ENCODE measurements at regions not wholly inside any gene's neighbourhood (a gene's known extent, or its start where the extent isn't known, plus 50 kb on each side); places are given as distances from the start of the nearest gene placed in this dataset.

DNA sequence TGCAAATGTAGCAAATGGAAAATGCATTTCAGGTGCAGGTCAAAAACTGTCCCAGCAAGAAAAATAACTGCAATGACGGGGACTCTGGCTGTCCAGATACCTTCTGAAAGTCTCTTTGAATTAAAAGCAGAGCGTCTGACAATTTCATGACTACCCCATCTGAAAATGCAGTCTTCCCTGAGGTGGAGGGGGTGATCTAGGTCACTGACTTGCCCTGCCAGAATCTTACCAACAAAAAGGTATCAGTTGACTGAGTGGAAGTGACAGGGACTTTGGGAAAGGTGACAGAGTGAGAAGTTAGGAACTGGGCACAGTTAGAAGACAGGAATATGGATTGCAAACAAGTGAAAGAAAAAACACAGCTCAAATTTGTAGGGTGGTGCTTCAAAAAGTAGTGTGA, 402.2 kb downstream of the DHX35 start:
- WGBS, result 88% methylated on average over 2 of the region's 2 CpGs
- H3K36me3 ChIP-seq, result no peaks in the 10 kb centered on the region
- no peak for DNase-seq (ENCODE audit: low spot score in 2 of 2)
- no peaks in the 10 kb centered on the region for H3K4me1 ChIP-seq
- no peak overlapping the region for H3K4me3 ChIP-seq
- no peaks in the 10 kb centered on the region for H3K27me3 ChIP-seq
- no peaks in the 10 kb centered on the region for H3K9me3 ChIP-seq
- no peak overlapping the region for H3K27ac ChIP-seq
- TF ChIP-seq EP300 (IDR thresholded peaks at IDR 0.05) (no peak), POLR2AphosphoS5 (IDR thresholded peaks at IDR 0.05) (no peak), POLR2A (IDR thresholded peaks at IDR 0.05) (no peak)
- TF ChIP-seq, protein P1, sequence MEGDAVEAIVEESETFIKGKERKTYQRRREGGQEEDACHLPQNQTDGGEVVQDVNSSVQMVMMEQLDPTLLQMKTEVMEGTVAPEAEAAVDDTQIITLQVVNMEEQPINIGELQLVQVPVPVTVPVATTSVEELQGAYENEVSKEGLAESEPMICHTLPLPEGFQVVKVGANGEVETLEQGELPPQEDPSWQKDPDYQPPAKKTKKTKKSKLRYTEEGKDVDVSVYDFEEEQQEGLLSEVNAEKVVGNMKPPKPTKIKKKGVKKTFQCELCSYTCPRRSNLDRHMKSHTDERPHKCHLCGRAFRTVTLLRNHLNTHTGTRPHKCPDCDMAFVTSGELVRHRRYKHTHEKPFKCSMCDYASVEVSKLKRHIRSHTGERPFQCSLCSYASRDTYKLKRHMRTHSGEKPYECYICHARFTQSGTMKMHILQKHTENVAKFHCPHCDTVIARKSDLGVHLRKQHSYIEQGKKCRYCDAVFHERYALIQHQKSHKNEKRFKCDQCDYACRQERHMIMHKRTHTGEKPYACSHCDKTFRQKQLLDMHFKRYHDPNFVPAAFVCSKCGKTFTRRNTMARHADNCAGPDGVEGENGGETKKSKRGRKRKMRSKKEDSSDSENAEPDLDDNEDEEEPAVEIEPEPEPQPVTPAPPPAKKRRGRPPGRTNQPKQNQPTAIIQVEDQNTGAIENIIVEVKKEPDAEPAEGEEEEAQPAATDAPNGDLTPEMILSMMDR (IDR thresholded peaks at IDR 0.05), result no peak

DNA sequence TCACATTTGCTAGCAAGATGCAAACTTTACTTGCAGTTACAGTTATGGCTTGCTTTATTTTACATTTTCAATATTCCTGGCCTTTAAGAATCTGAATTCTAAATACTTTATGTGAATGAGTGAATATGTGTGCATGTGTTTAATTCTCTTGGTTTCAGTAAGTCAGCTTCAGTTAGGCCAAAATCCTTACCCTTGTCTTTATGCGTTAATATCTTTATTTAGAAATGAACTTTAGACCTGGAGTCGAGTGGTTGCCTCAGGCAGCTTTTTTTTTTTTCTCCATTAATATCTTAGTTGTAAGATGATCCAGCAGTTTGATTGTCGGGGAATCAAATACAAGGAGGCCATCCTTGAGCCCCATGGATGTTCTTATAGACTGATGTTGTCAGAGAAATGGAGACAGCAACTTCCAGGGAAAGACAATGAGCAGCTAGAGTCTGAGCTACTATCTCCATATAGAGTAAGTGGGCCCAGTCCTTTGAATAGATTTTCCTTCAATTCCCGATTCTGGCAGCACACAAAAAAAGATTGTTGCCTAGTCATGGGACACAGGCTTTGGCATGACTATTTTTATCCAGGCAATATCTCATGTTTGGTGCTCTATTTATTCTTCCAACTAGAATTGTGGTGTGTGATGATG, 398.0 kb downstream of the DHX35 start:
- Histone ChIP-seq H3K27me3 (no peaks in the 10 kb centered on the region), H3K36me3 (no peaks in the 10 kb centered on the region), H3K4me3 (no peak overlapping the region), H3K9me3 (no peaks in the 10 kb centered on the region), H3K4me1 (peaks cover 7% of the 10 kb centered on the region), H3K27ac (no peak overlapping the region)
- WGBS, result 56% methylated on average over 4 of the region's 4 CpGs
- TF ChIP-seq POLR2A (IDR thresholded peaks at IDR 0.05), result no peak
- TF ChIP-seq POLR2AphosphoS5 (IDR thresholded peaks at IDR 0.05), result no peak
- TF ChIP-seq, protein P1 (IDR thresholded peaks at IDR 0.05), result no peak
- TF ChIP-seq EP300 (IDR thresholded peaks at IDR 0.05), result no peak
- DNase-seq (ENCODE audit: low spot score in 2 of 2), result no peak

DNA sequence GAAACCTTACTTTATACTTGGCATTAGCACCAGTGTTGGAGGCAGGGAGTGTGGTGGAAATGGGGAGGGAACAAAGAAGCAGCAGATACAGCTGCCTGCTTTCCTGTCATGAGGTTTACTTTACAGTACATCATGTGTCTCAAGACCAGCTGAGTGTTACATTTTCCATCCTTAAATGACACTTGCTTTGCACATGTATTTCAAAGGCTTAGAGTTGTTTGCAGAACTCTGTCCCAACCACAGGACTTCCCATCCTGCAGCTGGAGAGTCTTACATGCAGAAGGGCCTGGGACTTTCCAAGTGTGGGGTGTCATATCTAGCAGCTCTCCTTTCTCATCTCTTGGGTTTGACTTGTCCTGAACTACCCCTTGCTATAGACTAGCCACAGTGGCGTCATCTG, 395.9 kb downstream of the DHX35 start:
- H3K27ac ChIP-seq, result no peak overlapping the region
- no peaks in the 10 kb centered on the region for H3K36me3 ChIP-seq
- no peaks in the 10 kb centered on the region for H3K9me3 ChIP-seq
- H3K27me3 ChIP-seq, result no peaks in the 10 kb centered on the region
- no peak for DNase-seq (ENCODE audit: low spot score in 2 of 2)
- H3K4me3 ChIP-seq, result no peak overlapping the region
- H3K4me1 ChIP-seq, result peaks cover 7% of the 10 kb centered on the region
- 94% methylated on average over 1 of the region's 1 CpG for WGBS
- TF ChIP-seq POLR2A (IDR thresholded peaks at IDR 0.05) (no peak), POLR2AphosphoS5 (IDR thresholded peaks at IDR 0.05) (no peak), EP300 (IDR thresholded peaks at IDR 0.05) (no peak)
- TF ChIP-seq, protein P1 (IDR thresholded peaks at IDR 0.05), result no peak

DNA sequence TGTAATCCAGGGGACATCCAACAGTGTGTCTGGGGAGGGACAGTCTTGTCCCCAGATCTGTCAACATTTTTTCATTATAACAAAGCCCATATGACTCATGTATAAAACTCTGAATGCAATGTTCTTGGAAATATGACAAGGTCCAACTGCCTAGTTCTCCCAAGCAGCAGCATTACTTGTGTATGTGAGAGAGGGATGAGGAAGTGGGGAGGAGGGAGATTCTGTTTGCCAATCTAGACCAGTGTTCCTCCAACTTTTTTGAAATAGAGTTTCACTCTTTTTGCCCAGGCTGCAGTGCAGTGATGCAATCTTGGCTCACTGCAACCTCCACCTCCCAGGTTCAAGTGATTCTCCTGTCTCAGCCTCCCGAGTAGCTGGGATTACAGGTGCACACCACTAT, 394.8 kb downstream of the DHX35 start:
- Histone ChIP-seq H3K9me3 (no peaks in the 10 kb centered on the region), H3K4me1 (peaks cover 7% of the 10 kb centered on the region), H3K27me3 (no peaks in the 10 kb centered on the region), H3K36me3 (no peaks in the 10 kb centered on the region), H3K27ac (peak overlapping the region; percentile 22), H3K4me3 (no peak overlapping the region)
- no peak for DNase-seq (ENCODE audit: low spot score in 2 of 2)
- WGBS, result 89% methylated on average over 1 of the region's 1 CpG
- no peak for TF ChIP-seq EP300 (IDR thresholded peaks at IDR 0.05)

DNA sequence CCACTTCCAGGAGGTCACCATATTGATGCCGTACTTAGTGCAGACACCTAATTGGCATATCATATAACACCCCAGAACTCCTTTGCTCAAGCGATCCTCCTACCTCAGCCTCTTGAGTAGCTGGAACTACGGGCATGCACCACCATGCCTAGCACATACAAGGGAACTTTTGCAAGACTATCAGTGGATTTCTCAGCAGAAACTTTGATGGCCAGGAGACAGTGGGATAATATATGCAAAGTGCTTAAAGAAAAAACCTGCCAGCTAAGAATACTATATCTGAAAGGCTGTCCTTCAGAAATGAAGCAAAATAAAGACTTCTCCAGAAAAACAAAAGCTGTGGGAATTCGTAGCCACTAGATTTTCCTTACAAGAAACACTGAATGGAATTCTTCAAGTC, 387.1 kb downstream of the DHX35 start:
- H3K27ac ChIP-seq, result no peak overlapping the region
- DNase-seq (ENCODE audit: low spot score in 2 of 2), result no peak
- no peak for TF ChIP-seq POLR2AphosphoS5 (IDR thresholded peaks at IDR 0.05)
- no peak for TF ChIP-seq POLR2A (IDR thresholded peaks at IDR 0.05)
- no peak for TF ChIP-seq EP300 (IDR thresholded peaks at IDR 0.05)
- TF ChIP-seq, protein P1 (IDR thresholded peaks at IDR 0.05), result no peak
- no peaks in the 10 kb centered on the region for H3K4me1 ChIP-seq
- peaks cover 14% of the 10 kb centered on the region for H3K9me3 ChIP-seq
- H3K4me3 ChIP-seq, result no peak overlapping the region
- 94% methylated on average over 4 of the region's 4 CpGs for WGBS
- H3K27me3 ChIP-seq, result no peaks in the 10 kb centered on the region
- H3K36me3 ChIP-seq, result no peaks in the 10 kb centered on the region

DNA sequence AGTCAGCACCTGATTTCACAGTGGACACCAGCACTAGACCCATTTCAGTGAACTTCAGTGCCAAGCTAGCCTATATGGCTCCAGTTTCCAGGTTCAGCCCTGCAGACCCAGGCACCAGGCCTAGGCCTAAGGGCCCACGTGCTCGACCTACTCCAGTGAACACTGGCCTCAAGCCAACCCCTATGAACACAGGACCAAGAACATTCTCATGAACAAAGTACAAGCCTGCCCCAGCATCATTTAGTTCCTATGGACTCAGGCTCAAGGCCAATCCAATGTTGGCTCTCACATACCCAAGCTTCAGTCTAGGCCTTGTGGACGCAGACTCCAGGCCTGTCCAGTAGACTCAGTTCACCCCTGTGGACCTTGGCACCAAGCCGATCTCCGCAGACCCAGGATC, 385.5 kb downstream of the DHX35 start:
- TF ChIP-seq POLR2A (IDR thresholded peaks at IDR 0.05) (no peak), POLR2AphosphoS5 (IDR thresholded peaks at IDR 0.05) (no peak)
- no peaks in the 10 kb centered on the region for H3K36me3 ChIP-seq
- WGBS, result 94% methylated on average over 5 of the region's 5 CpGs
- H3K27me3 ChIP-seq, result no peaks in the 10 kb centered on the region
- H3K27ac ChIP-seq, result no peak overlapping the region
- no peak for DNase-seq (ENCODE audit: low spot score in 2 of 2)
- H3K9me3 ChIP-seq, result peaks cover 14% of the 10 kb centered on the region
- H3K4me3 ChIP-seq, result no peak overlapping the region
- H3K4me1 ChIP-seq, result no peaks in the 10 kb centered on the region
